ENCODE measurements at regions not wholly inside any gene's neighbourhood (a gene's known extent, or its start where the extent isn't known, plus 50 kb on each side); places are given as distances from the start of the nearest gene placed in this dataset.

GRCh38 chr11:126129727-126130671, 67.3 kb upstream of the CDON start:
- H3K27me3 ChIP-seq (ENCODE audit: control insufficient read depth, insufficient read depth, low read length) = no peaks in the 10 kb centered on the region
- no peak for TF ChIP-seq CTCF (IDR thresholded peaks at IDR 0.05; ENCODE audit: insufficient read depth, low read length, severe bottlenecking)
- no peak overlapping the region for H3K4me3 ChIP-seq (ENCODE audit: low read depth, low read length)
- DNase-seq (ENCODE audit: low read depth) (no peak), FAIRE-seq (no peak)
- H3K36me3 ChIP-seq (ENCODE audit: control insufficient read depth, insufficient read depth, low read length) = no peaks in the 10 kb centered on the region

GRCh38 chr11:126127898-126128297, 65.2 kb upstream of the CDON start:
- DNase-seq (ENCODE audit: low read depth) = no peak
- FAIRE-seq = no peak
- no peaks in the 10 kb centered on the region for H3K36me3 ChIP-seq (ENCODE audit: control insufficient read depth, insufficient read depth, low read length)
- TF ChIP-seq CTCF (IDR thresholded peaks at IDR 0.05; ENCODE audit: insufficient read depth, low read length, severe bottlenecking) = no peak
- H3K4me3 ChIP-seq (ENCODE audit: low read depth, low read length) = no peak overlapping the region
- H3K27me3 ChIP-seq (ENCODE audit: control insufficient read depth, insufficient read depth, low read length) = no peaks in the 10 kb centered on the region

- Histone ChIP-seq H3K27me3 (ENCODE audit: control insufficient read depth, insufficient read depth, low read length) (no peaks in the 10 kb centered on the region), H3K36me3 (ENCODE audit: control insufficient read depth, insufficient read depth, low read length) (no peaks in the 10 kb centered on the region), H3K4me3 (ENCODE audit: low read depth, low read length) (no peak overlapping the region)
- DNase-seq (ENCODE audit: low read depth) (no peak), FAIRE-seq (no peak)
- TF ChIP-seq CTCF (IDR thresholded peaks at IDR 0.05; ENCODE audit: insufficient read depth, low read length, severe bottlenecking) = no peak
These were observed 64.7 kb upstream of the CDON start for GRCh38 chr11:126127284-126127845.

GRCh38 chr11:126124231-126124661, 61.6 kb upstream of the CDON start:
- FAIRE-seq (no peak), DNase-seq (ENCODE audit: low read depth) (no peak)
- TF ChIP-seq CTCF (IDR thresholded peaks at IDR 0.05; ENCODE audit: insufficient read depth, low read length, severe bottlenecking) = no peak
- Histone ChIP-seq H3K4me3 (ENCODE audit: low read depth, low read length) (no peak overlapping the region), H3K36me3 (ENCODE audit: control insufficient read depth, insufficient read depth, low read length) (no peaks in the 10 kb centered on the region), H3K27me3 (ENCODE audit: control insufficient read depth, insufficient read depth, low read length) (no peaks in the 10 kb centered on the region)

- no peaks in the 10 kb centered on the region for H3K27me3 ChIP-seq (ENCODE audit: control insufficient read depth, insufficient read depth, low read length)
- FAIRE-seq (no peak), DNase-seq (ENCODE audit: low read depth) (no peak)
- no peaks in the 10 kb centered on the region for H3K36me3 ChIP-seq (ENCODE audit: control insufficient read depth, insufficient read depth, low read length)
- TF ChIP-seq CTCF (IDR thresholded peaks at IDR 0.05; ENCODE audit: insufficient read depth, low read length, severe bottlenecking) = no peak
- H3K4me3 ChIP-seq (ENCODE audit: low read depth, low read length) = no peak overlapping the region
These were observed 61.0 kb upstream of the CDON start for GRCh38 chr11:126123686-126124085.
